ENCODE measurements at regions not wholly inside any gene's neighbourhood (a gene's known extent, or its start where the extent isn't known, plus 50 kb on each side); places are given as distances from the start of the nearest gene placed in this dataset.
"Not testable (repeated sequence)": the region's sequence is repeated elsewhere in the genome, so short reads cannot be mapped to it uniquely, and the experiment has no call there.

DNA sequence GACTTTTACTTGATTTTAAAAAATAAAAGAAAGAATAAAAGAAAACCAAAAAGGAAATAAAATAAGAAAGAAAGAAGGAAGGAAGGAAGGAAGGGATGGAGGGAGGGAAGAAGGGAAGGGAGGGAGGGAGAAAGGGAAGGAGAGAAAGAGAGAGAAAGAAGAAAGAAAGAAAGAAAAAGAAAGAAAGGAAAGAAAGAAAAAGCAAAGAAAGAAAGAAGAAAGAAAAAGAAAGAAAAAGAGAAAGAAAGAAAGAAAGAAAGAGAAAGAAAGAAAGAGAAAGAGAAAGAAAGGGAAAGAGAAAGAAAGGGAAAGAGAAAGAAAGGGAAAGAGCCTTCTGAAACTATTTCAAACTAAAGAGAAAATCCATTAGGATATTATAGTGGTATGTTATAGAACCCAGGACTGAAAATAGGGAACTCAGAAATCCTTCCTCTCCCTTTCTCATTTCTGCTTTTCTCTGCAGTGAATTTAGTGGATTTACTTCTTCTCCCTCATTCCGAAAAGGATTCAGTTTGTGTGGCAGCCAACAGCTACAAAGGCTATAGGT, 414.7 kb upstream of the CCNG1 start:
- DNase-seq = no peak

GRCh38 chr5:163023846-163024245, 413.5 kb upstream of the CCNG1 start:
- no peak for DNase-seq

DNA sequence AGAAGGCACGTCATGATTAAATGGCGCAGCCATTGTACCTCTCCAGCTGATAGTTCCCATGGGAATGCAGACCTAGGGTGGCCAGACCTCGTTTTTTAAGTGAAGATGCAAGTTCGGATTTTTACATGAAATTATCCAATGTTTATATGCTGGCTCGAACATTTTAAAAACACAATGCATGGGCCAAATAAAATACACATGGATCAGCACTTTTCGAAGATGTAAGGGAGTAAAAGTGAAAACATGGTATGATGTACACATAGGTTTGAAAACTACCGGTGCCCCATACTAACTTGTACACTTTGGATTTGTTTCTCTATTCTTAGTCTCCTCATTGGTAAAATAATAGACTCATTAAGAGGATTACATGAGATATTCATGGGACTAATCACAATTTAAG, 412.5 kb upstream of the CCNG1 start:
- DNase-seq = no peak

DNA sequence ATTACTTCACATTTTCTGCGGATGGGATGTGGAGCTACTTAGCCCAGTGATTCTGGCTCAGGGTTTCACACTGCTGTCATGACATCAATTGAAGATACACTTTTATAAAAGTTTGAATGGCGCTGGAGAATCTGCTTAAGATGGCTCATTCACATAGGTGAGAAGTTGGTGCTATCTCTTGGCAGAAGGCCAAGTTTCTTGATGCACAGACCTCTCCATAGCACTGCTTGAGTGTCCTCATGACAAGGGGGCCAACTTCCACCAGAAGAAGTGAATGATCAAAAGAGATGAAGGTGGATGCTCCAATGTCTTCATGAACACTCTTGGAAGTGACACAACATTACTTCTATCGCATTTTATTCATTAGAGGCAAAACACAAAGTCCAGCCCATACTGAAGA, 403.7 kb upstream of the CCNG1 start:
- no peak for DNase-seq

DNA sequence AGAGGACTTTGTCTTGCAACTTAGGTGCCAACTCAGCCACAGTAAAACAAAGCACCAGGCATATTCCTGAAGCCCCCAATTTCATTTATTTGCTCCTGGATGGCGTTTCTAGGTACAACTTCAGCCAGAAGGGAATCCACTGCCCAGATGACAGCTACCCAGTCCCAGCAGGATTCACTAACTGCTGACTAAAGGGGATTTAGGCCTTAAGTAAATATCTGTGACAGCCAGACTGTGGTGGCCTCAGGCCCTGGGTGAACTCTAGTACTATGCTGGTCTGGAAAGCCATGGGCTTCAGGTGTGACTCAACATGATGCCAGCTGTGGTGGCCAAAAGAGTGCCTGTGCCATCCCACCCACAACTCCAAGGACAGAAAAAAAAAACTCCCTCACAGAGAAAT, 396.1 kb upstream of the CCNG1 start:
- no peak for DNase-seq

DNA sequence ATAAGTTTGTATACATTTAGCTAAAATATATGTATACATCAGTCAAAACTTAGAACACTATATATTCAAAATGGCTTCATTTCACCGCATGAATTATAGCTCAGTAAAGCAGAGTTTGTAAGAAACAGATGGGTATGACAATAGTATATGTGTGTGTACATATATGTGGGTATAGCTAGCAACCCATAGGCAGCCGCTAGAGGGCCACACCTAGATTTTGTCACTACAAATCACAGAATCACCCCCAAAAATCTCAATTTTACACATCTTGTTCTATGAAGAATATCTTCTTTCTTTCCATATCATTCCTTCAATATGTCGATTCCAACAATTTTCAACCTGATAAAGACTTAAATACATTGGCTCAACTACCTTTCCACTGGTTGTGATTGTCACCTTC, 357.8 kb upstream of the CCNG1 start:
- DNase-seq = no peak

DNA sequence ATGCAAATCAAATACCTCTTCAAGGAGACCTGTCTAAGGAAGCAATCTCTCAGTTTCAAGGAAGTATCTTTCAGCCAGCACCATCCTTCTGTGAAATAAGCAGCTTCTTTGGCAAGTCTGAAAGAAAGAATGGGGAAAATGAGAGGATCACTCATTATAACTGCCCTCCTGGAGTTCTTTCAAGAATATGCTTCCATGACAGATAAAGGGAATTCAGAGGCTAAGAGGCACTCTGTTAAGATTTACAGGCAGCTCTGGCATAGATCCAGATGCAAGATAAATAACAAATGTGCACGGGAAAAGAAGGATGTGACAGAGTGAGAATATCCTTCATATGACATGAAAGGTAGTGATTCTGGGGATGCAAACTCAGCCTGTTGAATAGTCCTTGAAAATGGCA, 348.2 kb upstream of the CCNG1 start:
- DNase-seq = no peak

- DNase-seq = no peak
Measured at GRCh38 chr5:163089926-163090325, 347.5 kb upstream of the CCNG1 start.

DNA sequence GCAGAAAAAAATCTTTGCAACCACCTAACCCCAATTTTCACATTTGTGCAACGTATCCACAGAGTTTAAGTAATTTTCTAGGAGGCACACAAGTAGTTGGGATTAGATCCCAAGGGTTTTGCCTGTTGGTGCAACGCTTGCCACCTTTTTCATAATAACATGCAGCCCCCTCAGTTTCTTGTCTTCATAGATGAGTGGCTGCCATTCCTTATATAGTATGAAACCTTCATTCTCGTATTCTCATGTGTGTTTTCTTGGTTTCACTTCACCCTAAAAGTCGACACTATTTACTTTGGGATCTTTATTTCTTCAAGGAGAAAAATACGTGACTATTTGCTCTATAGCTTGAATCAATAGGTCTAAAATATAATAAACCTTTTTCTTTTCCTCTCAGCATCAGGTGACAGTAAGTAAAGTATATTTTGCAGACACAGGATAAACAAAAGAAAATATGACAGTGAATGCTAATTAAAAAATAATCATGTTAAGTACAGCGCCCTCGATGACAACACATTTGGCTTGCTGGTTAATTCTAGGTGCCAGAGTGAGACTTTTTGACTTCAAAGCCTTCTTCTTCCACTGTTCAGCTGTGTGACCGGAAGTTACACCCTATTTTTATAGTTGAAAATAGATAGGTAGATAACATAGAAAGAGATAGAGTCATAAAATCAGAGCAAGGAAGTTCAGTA, 342.8 kb upstream of the CCNG1 start:
- DNase-seq = no peak

- DNase-seq = peak in 1 of 2 experiments; percentile 0
Measured at GRCh38 chr5:163104464-163104863, 332.9 kb upstream of the CCNG1 start.

- DNase-seq = no peak
Measured at GRCh38 chr5:163105456-163105855, 331.9 kb upstream of the CCNG1 start.

DNA sequence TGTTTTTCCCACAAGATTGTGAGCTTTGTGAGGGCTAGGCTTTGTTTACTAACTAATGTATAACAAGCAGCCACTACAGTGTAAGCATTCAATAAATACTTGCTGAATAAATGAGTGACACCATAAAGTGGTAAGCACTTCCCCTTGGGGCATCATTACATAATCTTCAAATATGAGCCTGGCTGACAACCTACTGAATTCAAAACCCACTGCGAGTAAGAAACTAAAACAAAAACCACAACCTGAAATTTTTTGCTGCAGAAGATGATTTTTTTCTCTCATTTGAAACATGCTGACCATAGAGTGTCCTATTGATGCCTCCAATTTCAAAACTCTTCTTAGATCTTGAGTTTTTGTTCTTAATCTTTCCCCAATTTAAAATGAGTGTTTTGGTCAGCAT, 331.3 kb upstream of the CCNG1 start:
- no peak for DNase-seq

DNA sequence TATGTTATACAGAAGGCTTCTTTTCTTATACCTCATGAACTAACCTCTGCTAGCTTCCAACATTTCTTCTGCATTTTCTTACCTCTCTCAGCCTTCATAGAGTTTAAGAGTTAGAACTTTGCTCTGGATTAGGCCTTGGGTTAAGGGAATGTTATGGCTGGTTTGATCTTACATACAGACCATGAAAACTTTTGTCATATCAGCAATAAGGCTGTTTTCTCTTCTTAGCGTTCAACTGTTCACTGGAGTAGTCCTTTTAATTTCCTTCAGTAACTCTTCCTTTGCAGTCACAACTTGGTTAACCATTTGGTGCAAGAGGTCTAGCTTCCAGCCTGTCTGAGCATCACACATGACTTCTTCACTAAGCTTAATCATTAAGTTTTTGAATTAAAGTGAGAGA, 329.0 kb upstream of the CCNG1 start:
- no peak for DNase-seq

DNA sequence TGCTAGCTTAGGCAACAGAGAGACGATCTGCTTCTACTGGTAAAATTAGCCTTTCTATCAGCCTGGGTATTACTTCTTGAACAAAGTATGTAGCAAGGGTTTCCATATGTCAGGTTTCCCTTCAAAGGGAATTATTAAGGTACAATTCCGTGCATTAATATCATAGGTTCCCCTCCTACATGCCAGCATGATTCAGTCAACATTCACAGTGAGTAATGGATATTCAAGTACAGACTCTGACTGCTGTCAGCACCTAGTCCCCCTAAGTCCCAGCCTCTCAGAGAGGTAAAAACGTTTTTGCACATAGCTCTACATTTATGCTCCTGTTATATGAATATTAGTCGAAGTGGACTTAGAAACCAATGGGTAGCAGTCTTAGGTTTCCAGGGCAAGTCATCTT, 322.4 kb upstream of the CCNG1 start:
- DNase-seq = no peak

DNA sequence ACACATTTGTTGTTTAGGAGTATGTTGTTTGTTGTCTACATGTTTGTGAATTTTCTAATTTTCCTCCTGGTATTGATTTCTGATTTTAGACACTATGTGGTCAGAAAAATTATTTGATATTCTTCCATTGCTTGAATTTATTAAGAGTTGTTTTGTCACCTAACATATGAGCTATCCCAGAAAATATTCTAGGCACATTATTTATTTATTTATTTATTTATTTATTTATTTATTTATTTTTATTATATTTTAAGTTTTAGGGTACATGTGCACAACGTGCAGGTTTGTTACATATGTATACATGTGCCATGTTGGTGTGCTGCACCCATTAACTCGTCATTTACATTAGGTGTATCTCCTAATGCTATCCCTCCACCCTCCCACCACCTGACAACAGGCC, 320.8 kb upstream of the CCNG1 start:
- not testable (repeated sequence) for DNase-seq

GRCh38 chr5:163134061-163134460, 303.3 kb upstream of the CCNG1 start:
- no peak for DNase-seq

DNA sequence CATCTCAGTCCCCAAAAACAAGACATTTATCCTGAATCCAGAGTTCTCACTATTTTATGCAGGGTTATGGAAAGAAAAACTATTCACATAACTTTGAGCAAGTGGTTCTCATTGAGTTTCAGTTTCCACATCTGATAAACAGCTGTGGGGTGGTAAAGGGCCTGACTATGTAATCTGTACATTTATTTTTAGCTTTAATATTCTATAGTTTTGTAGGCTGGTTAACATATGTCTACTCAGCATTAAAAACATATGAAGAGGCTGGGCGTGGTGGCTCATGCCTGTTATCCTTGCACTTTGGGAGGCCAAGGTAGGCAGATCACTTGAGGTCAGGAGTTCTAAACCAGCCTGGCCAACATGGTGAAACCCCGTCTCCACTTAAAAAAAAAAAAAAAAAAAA, 301.5 kb upstream of the CCNG1 start:
- DNase-seq = no peak

GRCh38 chr5:163161512-163161911, 275.9 kb upstream of the CCNG1 start:
- no peak for DNase-seq

GRCh38 chr5:163162645-163163044, 274.8 kb upstream of the CCNG1 start:
- no peak for DNase-seq

- no peak for DNase-seq
Measured at GRCh38 chr5:163163858-163164257, 273.5 kb upstream of the CCNG1 start.

- DNase-seq = no peak
Measured at GRCh38 chr5:163165277-163165676, 272.1 kb upstream of the CCNG1 start.

DNA sequence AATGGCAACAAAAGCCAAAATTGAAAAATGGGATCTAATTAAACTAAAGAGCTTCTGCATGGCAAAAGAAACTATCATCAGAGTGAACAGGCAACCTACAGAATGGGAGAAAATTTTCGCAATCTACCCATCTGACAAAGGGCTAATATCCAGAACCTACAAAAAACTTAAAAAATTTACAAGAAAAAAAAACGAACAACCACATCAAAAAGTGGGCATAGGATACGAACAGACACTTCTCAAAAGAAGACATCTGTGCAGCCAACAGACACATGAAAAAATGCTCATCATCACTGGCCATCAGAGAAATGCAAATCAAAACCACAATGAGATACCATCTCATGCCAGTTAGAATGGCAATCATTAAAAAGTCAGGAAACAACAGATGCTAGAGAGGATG, 267.2 kb upstream of the CCNG1 start:
- not testable (repeated sequence) for DNase-seq

DNA sequence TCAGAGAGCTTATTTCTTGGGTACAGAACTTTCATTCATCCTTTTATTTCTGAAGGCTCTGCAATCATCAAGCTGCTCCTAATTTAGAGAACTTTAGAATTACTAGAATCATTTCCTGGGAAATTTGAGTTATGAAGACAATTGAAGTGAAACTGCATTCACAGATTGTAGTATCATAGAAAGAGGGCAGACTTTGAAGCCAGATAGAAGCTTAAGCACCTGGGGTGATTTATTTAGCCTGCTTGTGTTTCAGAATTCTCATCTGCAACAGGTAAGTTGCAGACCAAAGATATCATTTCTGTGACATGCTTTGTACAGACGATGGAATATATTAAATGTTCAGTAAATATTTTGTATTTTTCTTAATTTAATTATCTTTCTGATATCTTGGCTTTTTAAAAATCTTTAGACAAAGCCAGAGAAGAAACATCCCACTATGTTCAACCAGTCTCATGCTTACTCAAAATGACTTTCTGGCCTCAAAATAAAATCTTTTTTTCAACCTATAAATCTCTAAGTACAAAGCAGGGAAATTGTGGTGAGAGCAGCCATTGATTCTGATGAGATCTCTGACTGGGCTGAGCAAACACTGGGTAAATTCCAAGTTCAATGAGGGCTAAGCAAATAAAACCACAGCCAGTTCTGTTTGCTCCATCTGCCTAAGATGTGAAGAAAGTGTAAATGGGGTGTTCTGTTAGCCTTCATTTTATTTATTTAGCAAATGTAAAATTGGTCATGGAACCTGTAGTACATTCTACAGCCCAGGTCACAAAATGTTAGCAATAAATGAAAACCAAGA, 264.7 kb upstream of the CCNG1 start:
- DNase-seq = no peak

DNA sequence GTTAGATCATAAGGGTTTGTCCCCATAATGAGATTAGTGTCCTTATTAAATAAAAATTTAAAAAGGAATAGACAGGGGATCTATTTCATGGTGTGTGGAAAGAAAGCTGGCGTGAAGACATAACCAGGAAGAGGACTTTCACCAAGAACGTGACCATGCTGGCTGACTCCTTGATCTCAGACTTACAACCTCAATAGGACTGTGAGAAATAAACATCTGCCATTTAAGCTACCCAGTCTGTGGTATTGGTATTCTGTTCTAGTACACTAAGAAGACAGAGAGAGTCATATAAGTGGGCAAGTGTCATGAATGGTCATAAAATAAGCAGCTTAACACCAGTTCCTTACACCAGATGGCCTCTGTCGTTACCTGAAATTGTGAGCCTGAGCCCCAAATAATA, 259.4 kb upstream of the CCNG1 start:
- no peak for DNase-seq

All from NCI-H1930 (cell line).